ENCODE measurements at regions not wholly inside any gene's neighbourhood (a gene's known extent, or its start where the extent isn't known, plus 50 kb on each side); places are given as distances from the start of the nearest gene placed in this dataset.

- Mint-ChIP-seq H3K27ac (no peak overlapping the region), H3K9me3 (peaks cover 3% of the 10 kb centered on the region), H3K27me3 (ENCODE audit: insufficient read depth, low read depth) (peaks cover 2% of the 10 kb centered on the region), H3K36me3 (no peaks in the 10 kb centered on the region), H3K4me1 (peaks cover 12% of the 10 kb centered on the region), H3K4me3 (no peak overlapping the region)
- no peaks in the 10 kb centered on the region for H3F3A ChIP-seq (ENCODE audit: low read depth)
- H3K9me3 ChIP-seq (ENCODE audit: low read depth): no peaks in the 10 kb centered on the region
- H3K36me3 ChIP-seq: no peaks in the 10 kb centered on the region
- no peak for DNase-seq (ENCODE audit: low spot score)
- H4K20me1 ChIP-seq (ENCODE audit: low read depth): no peaks in the 10 kb centered on the region
- H3K27me3 ChIP-seq: no peaks in the 10 kb centered on the region
- H3K4me1 ChIP-seq: peaks cover 7% of the 10 kb centered on the region
- H3K9ac ChIP-seq: no peak overlapping the region
- H3K27ac ChIP-seq: no peak overlapping the region
- H3K4me2 ChIP-seq: no peak overlapping the region
- H2AFZ ChIP-seq (replicated peaks): no peak overlapping the region
- H3K79me2 ChIP-seq (ENCODE audit: low read depth): no peaks in the 10 kb centered on the region
- H3K4me3 ChIP-seq: no peak overlapping the region
- no peak for TF ChIP-seq CTCF (IDR thresholded peaks at IDR 0.05)
- TF ChIP-seq EZH2phosphoT487 (IDR thresholded peaks at IDR 0.05): no peak
- no peak for TF ChIP-seq EZH2 (IDR thresholded peaks at IDR 0.05)
These were observed 252.6 kb downstream of the LTN1 start for GRCh38 chr21:28740125-28740524.

GRCh38 chr21:28738882-28739281 is 253.8 kb downstream of the LTN1 start:
- no peak overlapping the region for H3K4me3 ChIP-seq
- DNase-seq (ENCODE audit: low spot score): no peak
- H3K9me3 ChIP-seq (ENCODE audit: low read depth): no peaks in the 10 kb centered on the region
- H3K9ac ChIP-seq: no peak overlapping the region
- peaks cover 7% of the 10 kb centered on the region for H3K4me1 ChIP-seq
- H2AFZ ChIP-seq (replicated peaks): no peak overlapping the region
- H3F3A ChIP-seq (ENCODE audit: low read depth): no peaks in the 10 kb centered on the region
- H3K27ac ChIP-seq: no peak overlapping the region
- Mint-ChIP-seq H3K4me1 (peaks cover 12% of the 10 kb centered on the region), H3K27ac (peak overlapping the region; percentile 7), H3K27me3 (ENCODE audit: insufficient read depth, low read depth) (peaks cover 2% of the 10 kb centered on the region), H3K9me3 (peaks cover 3% of the 10 kb centered on the region), H3K4me3 (no peak overlapping the region), H3K36me3 (no peaks in the 10 kb centered on the region)
- no peaks in the 10 kb centered on the region for H4K20me1 ChIP-seq (ENCODE audit: low read depth)
- H3K4me2 ChIP-seq: no peak overlapping the region
- TF ChIP-seq EZH2 (IDR thresholded peaks at IDR 0.05): no peak
- TF ChIP-seq EZH2phosphoT487 (IDR thresholded peaks at IDR 0.05): no peak
- no peak for TF ChIP-seq CTCF (IDR thresholded peaks at IDR 0.05)
- no peaks in the 10 kb centered on the region for H3K27me3 ChIP-seq
- H3K36me3 ChIP-seq: no peaks in the 10 kb centered on the region
- H3K79me2 ChIP-seq (ENCODE audit: low read depth): no peaks in the 10 kb centered on the region

- Mint-ChIP-seq H3K27ac (no peak overlapping the region), H3K4me3 (no peak overlapping the region), H3K27me3 (ENCODE audit: insufficient read depth, low read depth) (peaks cover 2% of the 10 kb centered on the region), H3K4me1 (peaks cover 12% of the 10 kb centered on the region), H3K36me3 (no peaks in the 10 kb centered on the region), H3K9me3 (peaks cover 3% of the 10 kb centered on the region)
- Histone ChIP-seq H3K4me3 (no peak overlapping the region), H3K79me2 (ENCODE audit: low read depth) (no peaks in the 10 kb centered on the region), H3F3A (ENCODE audit: low read depth) (no peaks in the 10 kb centered on the region), H3K27me3 (no peaks in the 10 kb centered on the region), H3K27ac (no peak overlapping the region), H3K4me1 (peaks cover 7% of the 10 kb centered on the region), H3K36me3 (no peaks in the 10 kb centered on the region), H2AFZ (replicated peaks) (no peak overlapping the region), H3K4me2 (no peak overlapping the region), H4K20me1 (ENCODE audit: low read depth) (no peaks in the 10 kb centered on the region), H3K9me3 (ENCODE audit: low read depth) (no peaks in the 10 kb centered on the region), H3K9ac (no peak overlapping the region)
- no peak for DNase-seq (ENCODE audit: low spot score)
- no peak for TF ChIP-seq EZH2phosphoT487 (IDR thresholded peaks at IDR 0.05)
- no peak for TF ChIP-seq CTCF (IDR thresholded peaks at IDR 0.05)
- TF ChIP-seq EZH2 (IDR thresholded peaks at IDR 0.05): no peak
These were observed 254.3 kb downstream of the LTN1 start for GRCh38 chr21:28738420-28738704.
